HFFc6 (cell line): ENCODE measurements at regions not wholly inside any gene's neighbourhood (a gene's known extent, or its start where the extent isn't known, plus 50 kb on each side); places are given as distances from the start of the nearest gene placed in this dataset.

ENCODE experiments used
- DNase-seq: peaks from one replicate; pipeline ENCODE4 v3.0.0-alpha.2; 2018
- H3K27ac Mint-ChIP-seq: 2 replicates; pipeline ENCODE4 v1.8.0; 2020; ENCODE audit warnings: mild to moderate bottlenecking, mixed read lengths
- H3K27me3 Mint-ChIP-seq: 2 replicates; pipeline ENCODE4 v1.8.0; 2021; ENCODE audit warnings: mild to moderate bottlenecking, moderate library complexity, mixed read lengths; ENCODE audit not compliant: insufficient read depth
- H3K36me3 Mint-ChIP-seq: 2 replicates; pipeline ENCODE4 v1.8.0; 2021; ENCODE audit warnings: low read depth, mixed read lengths
- H3K4me1 Mint-ChIP-seq: 2 replicates; pipeline ENCODE4 v1.8.0; 2020; ENCODE audit warnings: low read depth, mixed read lengths
- H3K4me3 Mint-ChIP-seq: 2 replicates; pipeline ENCODE4 v1.8.0; 2020; ENCODE audit warnings: mild to moderate bottlenecking, moderate library complexity, mixed read lengths
- H3K9me3 Mint-ChIP-seq: 2 replicates; pipeline ENCODE4 v1.8.0; 2020; ENCODE audit warnings: mild to moderate bottlenecking, mixed read lengths
- CTCF ChIP-seq: fragments of 200-600 bp; sonication (generic); IDR thresholded peaks from 2 replicates; pipeline ENCODE4 v1.5.0; 2021; ENCODE audit warnings: antibody characterized with exemption, mild to moderate bottlenecking

GRCh38 chr3:8094415-8094814, 407.2 kb upstream of the LMCD1 start:
- TF ChIP-seq CTCF: no peak
- peaks cover 10% of the 10 kb centered on the region for H3K9me3 Mint-ChIP-seq

GRCh38 chr3:8095724-8096123, 405.9 kb upstream of the LMCD1 start:
- Mint-ChIP-seq H3K27ac (no peak overlapping the region), H3K4me1 (no peaks in the 10 kb centered on the region), H3K36me3 (no peaks in the 10 kb centered on the region), H3K9me3 (peaks cover 9% of the 10 kb centered on the region), H3K4me3 (no peak overlapping the region), H3K27me3 (no peaks in the 10 kb centered on the region)
- no peak for DNase-seq
- TF ChIP-seq CTCF: no peak

More at GRCh38 chr3:8094415-8094814, 407.2 kb upstream of the LMCD1 start:
- Mint-ChIP-seq H3K27ac (no peak overlapping the region), H3K4me1 (no peaks in the 10 kb centered on the region), H3K4me3 (no peak overlapping the region), H3K27me3 (no peaks in the 10 kb centered on the region), H3K36me3 (no peaks in the 10 kb centered on the region)
- no peak for DNase-seq

- Mint-ChIP-seq H3K9me3 (peaks cover 6% of the 10 kb centered on the region; the same call in 1 of the 2 replicates), H3K36me3 (no peaks in the 10 kb centered on the region), H3K4me1 (no peaks in the 10 kb centered on the region), H3K27me3 (no peaks in the 10 kb centered on the region), H3K4me3 (no peak overlapping the region), H3K27ac (no peak overlapping the region)
- TF ChIP-seq CTCF: no peak
- no peak for DNase-seq
Measured at GRCh38 chr3:8097690-8098089, 403.9 kb upstream of the LMCD1 start.

- Mint-ChIP-seq H3K36me3 (no peaks in the 10 kb centered on the region), H3K9me3 (peaks cover 12% of the 10 kb centered on the region; the same call in 1 of the 2 replicates), H3K27ac (no peak overlapping the region), H3K4me3 (no peak overlapping the region), H3K27me3 (no peaks in the 10 kb centered on the region), H3K4me1 (no peaks in the 10 kb centered on the region)
- no peak for TF ChIP-seq CTCF
- DNase-seq: no peak
Measured at GRCh38 chr3:8103954-8104353, 397.7 kb upstream of the LMCD1 start.

GRCh38 chr3:8106921-8107320, 394.7 kb upstream of the LMCD1 start:
- no peak overlapping the region for H3K27ac Mint-ChIP-seq
- H3K27me3 Mint-ChIP-seq: no peaks in the 10 kb centered on the region; the same call in 1 of the 2 replicates
- peaks cover 12% of the 10 kb centered on the region; the same call in 1 of the 2 replicates for H3K9me3 Mint-ChIP-seq
- no peaks in the 10 kb centered on the region for H3K36me3 Mint-ChIP-seq
- 0 out of 2 replicates have a peak, but pooled peaks cover 4% of the 10 kb centered on the region for H3K4me1 Mint-ChIP-seq
- no peak overlapping the region for H3K4me3 Mint-ChIP-seq
- no peak for TF ChIP-seq CTCF
- no peak for DNase-seq
